Superior temporal gyrus (tissue), 1 donor: ENCODE measurements at regions not wholly inside any gene's neighbourhood (a gene's known extent, or its start where the extent isn't known, plus 50 kb on each side); places are given as distances from the start of the nearest gene placed in this dataset.
"Not testable (repeated sequence)": the region's sequence is repeated elsewhere in the genome, so short reads cannot be mapped to it uniquely, and the experiment has no call there.

Experiments used
- DNase-seq: peaks from one replicate; pipeline ENCODE4 v3.0.0-alpha.2; 2016; ENCODE audit errors: extremely low spot score

GRCh38 chr1:166390366-166391033, 223.7 kb upstream of the FAM78B start:
- no peak for DNase-seq

DNA sequence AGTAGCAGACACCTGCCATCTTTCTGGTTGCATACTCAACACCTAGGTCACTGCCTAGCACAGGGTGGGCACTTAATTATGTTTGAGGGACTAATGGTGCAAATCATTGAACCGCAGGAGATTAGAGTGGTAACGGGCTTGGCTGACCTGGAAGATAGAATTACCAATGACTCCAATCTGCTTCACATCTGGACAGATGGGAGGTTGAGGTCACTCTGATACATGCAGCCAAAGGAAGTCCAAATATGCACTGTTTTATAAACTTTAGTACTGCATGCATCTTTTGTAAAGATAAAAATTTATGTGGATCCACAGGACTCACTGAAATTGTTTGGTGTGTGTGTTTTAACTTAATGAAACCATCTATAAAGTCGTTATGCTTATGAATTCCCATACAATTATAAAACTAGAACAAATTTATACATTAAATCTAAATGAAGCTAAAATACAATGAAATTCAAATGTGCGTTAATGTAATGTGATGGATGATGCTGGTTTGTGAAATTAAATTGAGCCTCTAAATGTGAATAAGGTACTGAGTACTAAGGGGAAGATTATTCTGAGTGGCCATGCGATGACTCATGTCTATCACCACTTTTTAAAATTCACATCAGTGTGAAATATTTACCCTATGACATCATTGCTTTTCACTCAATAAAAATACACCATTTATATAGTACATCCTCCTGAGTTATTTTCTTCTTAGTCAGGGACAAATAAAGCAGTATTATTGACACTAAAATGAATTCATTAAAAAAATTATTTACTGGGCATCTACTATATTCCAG, 224.7 kb upstream of the FAM78B start:
- no peak for DNase-seq

- no peak for DNase-seq
Measured at GRCh38 chr1:166395729-166396128, 228.9 kb upstream of the FAM78B start.

DNA sequence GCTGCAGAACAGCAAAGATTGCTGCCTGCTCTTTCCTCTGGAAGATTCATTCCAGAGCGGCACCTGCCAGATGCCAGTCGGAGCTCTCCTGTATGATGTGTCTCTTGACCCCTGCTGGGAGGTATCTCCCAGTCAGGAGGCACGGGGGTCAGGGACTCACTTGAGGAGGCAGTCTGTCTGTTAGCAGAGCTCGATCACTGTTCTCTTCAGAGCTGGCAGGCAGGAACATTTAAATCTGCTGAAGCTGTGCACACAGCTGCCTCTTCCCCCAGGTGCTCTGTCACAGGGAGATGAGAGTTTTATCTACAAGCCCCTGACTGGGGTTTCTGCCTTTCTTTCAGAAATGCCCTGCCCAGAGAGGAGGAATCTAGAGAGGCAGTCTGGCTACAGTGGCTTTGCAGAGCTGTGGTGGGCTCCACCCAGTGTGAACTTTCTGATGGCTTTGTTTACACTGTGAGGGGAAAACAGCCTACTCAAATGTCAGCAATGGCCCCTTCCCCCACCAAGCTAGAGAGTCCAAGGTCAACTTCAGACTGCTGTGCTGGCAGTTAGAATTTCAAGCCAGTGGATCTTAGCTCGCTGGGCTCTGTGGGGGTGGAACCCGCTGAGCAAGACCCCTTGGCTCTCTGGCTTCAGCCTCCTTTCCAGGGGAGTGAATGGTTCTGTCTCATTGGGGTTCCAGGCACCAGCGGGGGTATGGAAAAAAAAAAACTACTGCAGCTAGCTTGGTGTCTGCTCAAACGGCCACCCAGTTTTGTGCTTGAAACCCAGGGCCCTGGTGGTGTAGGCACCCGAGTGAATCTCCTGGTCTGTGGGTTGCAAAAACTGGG, 242.7 kb upstream of the FAM78B start:
- DNase-seq: not testable (repeated sequence)

DNA sequence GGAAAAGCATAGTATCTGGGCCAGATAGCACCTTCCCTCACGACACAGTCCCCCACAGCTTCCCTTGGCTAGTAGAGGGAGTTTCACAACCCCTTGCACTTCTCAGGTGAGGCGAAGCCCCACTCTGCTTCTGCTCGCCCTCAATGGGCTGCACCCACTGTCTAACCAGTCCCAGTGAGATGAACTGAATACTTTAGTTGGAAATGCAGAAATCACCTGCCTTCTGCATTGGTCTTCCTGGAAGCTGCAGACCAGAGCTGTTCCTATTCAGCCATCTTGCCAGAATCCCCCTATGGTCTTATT, 243.2 kb upstream of the FAM78B start:
- DNase-seq: no peak

DNA sequence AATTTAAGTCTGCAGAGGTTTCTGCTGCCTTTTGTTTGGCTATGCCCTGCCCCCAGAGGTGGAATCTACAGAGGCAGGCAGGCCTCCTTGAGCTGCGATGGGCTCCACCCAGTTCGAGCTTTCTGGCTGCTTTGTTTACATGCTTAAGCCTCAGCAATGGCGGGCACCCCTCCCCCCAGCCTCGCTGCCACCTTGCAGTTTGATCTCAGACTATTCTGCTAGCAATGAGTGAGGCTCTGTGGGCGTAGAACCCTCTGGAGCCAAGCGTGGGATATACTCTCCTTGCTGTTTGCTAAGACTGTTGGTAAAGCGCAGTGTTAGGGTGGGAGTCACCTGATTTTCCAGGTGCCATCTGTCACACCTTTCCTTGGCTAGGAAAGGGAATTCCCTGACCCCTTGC, 250.0 kb upstream of the FAM78B start:
- DNase-seq: not testable (repeated sequence)

DNA sequence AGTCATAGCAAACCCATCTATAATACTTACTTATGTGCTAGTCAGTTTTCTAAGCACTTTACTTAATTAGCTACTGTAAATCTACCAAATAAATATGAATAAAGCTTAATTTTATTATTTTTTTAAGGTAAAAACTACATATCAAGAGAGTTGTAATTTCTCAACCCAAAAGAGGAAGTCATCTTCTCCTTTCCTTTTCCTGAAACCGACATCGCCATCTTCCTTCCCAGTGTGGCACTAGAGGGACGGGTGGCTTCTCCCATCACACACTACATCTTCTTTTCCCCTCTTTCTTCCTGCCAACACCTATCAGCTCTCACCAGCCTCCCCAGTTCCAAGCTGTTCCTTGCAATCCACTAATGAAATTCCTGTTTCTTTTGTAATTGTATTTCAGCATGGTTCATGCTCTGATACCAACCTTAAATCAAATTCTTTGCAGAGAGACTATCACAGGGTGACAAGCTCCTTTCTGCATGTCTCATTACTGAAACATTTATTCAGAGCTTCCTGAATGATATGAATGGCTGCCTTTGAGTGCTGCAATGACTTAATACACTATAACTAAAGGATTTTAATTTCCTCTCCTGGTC, 251.6 kb upstream of the FAM78B start:
- no peak for DNase-seq

DNA sequence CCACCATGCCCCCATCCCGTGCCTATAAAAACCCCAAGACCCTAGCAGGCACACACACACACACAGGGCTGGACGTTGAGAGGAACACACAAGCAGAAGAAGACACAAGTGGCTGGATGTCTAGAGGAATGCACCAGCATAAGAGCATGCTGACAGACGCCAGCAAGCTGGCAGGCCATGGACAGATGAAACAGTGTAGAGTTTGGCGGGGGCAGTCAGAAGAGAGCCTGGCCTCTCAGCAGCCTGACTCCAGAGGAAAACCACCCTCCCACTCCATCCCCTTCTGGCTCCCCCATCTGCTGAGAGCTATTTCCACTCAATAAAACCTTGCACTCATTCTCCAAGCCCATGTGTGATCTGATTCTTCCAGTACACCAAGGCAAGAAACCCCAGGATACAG, 255.8 kb upstream of the FAM78B start:
- DNase-seq: not testable (repeated sequence)

GRCh38 chr1:166432655-166433054, 265.9 kb upstream of the FAM78B start:
- no peak for DNase-seq

DNA sequence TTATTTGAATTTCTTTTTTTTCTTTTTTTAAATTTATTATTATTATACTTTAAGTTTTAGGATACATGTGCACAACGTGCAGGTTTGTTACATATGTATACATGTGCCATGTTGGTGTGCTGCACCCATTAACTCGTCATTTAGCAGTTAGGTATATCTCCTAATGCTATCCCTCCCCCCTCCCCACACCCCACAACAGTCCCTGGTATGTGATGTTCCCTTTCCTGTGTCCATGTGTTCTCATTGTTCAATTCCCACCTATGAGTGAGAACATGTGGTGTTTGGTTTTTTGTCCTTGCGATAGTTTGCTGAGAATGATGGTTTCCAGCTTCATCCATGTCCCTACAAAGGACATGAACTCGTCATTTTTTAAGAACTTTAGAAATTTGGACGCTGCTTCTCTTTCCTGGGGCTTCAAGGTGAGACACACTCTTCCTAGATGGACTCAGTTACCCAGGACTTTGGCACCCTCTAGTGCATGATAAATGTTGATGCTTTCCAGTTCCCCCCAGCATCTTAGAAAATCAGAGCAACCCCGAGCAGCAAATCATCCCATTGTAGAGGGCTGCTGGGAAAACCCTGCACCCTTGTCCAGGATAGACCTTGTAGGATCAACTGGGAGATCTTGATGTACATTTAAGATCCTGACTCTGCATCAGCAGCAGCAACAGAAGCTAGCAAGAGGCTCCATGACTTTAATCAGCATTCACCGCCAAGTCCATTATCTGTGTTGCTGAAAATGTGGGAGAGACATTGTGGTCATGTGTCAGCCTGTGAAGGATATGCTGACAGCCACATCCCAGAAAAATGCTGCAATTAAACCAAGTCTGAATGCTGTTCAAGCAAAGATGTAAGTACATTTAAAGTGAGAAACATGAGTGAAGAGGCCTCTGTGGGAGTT, 266.9 kb upstream of the FAM78B start:
- peak; percentile 58 for DNase-seq

GRCh38 chr1:166457700-166458099, 290.9 kb upstream of the FAM78B start:
- DNase-seq: no peak

- DNase-seq: no peak
Measured at GRCh38 chr1:166464333-166464732, 297.5 kb upstream of the FAM78B start.

- no peak for DNase-seq
Measured at GRCh38 chr1:166470014-166470413, 303.2 kb upstream of the FAM78B start.

- DNase-seq: no peak
Measured at GRCh38 chr1:166470441-166470840, 303.6 kb upstream of the FAM78B start.

DNA sequence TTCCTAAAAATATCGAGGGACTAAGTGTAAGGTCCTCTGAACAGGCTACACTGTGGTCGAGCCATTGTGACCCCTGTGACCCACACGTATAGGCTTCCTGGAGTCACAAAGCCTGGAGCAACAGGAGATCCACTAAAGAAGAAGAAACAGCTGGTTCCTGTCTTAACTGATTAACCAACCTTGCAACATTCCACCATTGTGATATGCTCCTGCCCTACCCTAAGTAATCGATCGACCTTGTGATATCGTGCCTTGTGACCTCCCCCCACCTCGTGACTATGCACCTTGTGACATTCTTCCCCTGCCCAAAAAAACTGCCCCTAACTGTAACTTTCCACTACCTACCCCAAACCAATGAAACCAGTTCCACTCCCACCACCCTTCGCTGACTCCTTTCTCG, 304.6 kb upstream of the FAM78B start:
- no peak for DNase-seq

DNA sequence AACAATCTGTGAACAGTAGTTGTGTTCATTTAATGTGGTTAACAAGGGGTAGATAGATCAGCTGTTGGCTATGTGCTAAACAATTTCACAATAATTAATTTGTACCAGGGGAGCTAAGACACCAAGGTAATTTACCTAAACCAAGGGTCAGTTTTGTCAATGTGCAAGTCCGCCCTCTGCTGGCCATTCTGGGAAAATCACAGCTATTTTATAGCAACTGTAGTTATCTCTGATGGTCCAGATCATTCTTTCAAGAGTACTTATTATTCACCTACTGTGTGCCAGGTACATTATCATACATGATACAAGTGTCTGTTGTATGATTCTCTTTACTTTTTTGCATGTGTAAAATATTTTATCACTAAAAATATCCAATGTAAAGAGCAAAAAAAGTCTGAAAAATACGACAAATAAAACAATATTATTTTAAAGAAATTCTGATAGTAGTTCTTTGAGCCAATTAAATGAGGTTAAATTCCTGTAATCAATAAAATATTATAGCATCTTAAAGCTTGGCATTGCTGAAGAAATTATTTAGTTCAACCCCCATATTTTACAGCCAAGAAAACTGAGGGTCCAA, 312.3 kb upstream of the FAM78B start:
- peak; percentile 81 for DNase-seq

DNA sequence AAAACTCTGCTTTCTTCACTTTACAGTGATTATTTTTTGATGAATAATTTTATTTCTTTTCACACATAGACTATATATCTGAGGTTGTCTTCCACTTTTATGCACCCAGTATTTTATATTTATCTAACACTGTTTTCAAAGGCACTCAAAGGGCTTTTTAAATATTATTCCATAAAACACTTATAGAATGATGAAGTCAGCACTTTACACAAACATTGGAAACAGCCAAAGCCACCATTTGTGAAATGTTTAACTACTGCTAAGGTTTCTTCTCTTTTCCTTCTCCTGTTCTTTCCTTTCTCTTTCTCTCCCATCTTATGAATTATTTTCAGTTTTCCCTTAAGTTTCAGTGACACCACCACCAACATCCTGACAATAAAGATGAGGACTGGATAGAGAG, 317.7 kb upstream of the FAM78B start:
- no peak for DNase-seq

DNA sequence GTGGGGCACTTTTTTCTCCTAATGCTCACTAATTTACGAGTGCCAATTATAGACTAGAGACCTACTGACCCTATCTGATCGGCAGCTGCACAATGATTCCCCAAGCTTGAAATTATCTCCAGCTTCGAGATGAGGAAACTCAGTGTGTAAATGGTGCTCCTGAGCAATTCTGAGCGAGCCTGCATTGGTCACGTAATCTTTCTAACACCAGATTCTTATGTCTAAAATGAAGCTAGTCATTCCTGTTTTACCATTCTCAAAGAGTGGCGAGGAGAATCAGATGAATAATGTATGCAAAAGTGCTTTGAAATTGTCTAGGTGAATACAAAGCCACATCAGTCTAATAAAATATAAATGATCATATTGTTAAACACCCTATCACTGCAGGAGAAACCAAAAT, 318.1 kb upstream of the FAM78B start:
- DNase-seq: no peak

- no peak for DNase-seq
Measured at GRCh38 chr1:166485620-166486019, 318.8 kb upstream of the FAM78B start.

GRCh38 chr1:166488327-166488726, 321.5 kb upstream of the FAM78B start:
- no peak for DNase-seq

DNA sequence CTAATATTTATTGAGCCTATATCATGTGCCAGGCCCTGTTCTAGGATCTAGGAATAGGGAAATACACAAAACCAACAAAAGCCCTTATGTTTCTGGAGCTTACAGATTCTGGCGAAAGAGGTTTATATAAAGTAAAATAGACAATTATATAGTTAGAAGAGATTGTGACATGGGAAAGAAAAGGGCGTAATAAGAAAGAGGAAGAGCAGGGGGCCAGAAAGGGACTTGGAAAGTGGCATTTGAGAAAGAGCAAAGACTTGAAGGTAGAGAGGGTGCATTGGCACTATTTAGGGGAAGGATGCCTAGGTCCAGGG, 322.5 kb upstream of the FAM78B start:
- no peak for DNase-seq
